ENCODE measurements at regions not wholly inside any gene's neighbourhood (a gene's known extent, or its start where the extent isn't known, plus 50 kb on each side); places are given as distances from the start of the nearest gene placed in this dataset.

- intact Hi-C loops (cut with micrococcal nuclease): no loop called here
Observed at GRCh38 chr6:68476611-68477010, 158.5 kb upstream of the ADGRB3 start.

GRCh38 chr6:68473433-68474210 lies 161.5 kb upstream of the ADGRB3 start:
- DNase-seq: peak; percentile 7

More at GRCh38 chr6:68476611-68477010, 158.5 kb upstream of the ADGRB3 start:
- no peaks in the 10 kb centered on the region for H3K27me3 ChIP-seq (ENCODE audit: low read length)
- no peak overlapping the region for H3K4me3 ChIP-seq (ENCODE audit: low read length)
- H2AFZ ChIP-seq (ENCODE audit: low read length): no peak overlapping the region
- no peak overlapping the region for H3K27ac ChIP-seq (ENCODE audit: low read length)
- no peak overlapping the region for H3K4me2 ChIP-seq (ENCODE audit: low read length)
- no peak for ATAC-seq
- ChIA-PET CTCF (no interaction called here), POLR2A (ENCODE audit: unreplicated experiment) (no interaction called here)
- no peaks in the 10 kb centered on the region for H3K9me3 ChIP-seq (ENCODE audit: low read length)
- no peak for DNase-seq
- H4K20me1 ChIP-seq (ENCODE audit: low read length): no peaks in the 10 kb centered on the region
- no peaks in the 10 kb centered on the region for H3K9me2 ChIP-seq (replicated peaks; ENCODE audit: low read length)
- no TSS peak for BruUV-seq (replicated peaks)
- H3K4me1 ChIP-seq (ENCODE audit: insufficient read depth, low read length): no peaks in the 10 kb centered on the region
- H3K36me3 ChIP-seq (ENCODE audit: low read depth, low read length): no peaks in the 10 kb centered on the region
- no peaks in the 10 kb centered on the region for H3F3A ChIP-seq (ENCODE audit: low read length, unreplicated experiment)
- H3K79me2 ChIP-seq (ENCODE audit: low read length): no peaks in the 10 kb centered on the region
- TF ChIP-seq CTCF (conservative IDR thresholded peaks at IDR 0.05; ENCODE audit: low read depth, low read length): no peak
- TF ChIP-seq EZH2phosphoT487 (IDR thresholded peaks at IDR 0.05; ENCODE audit: borderline replicate concordance, low read length): no peak
- TF ChIP-seq EZH2 (IDR thresholded peaks at IDR 0.05; ENCODE audit: low read length, unreplicated experiment): no peak
- H3K9ac ChIP-seq (ENCODE audit: low read length): no peak overlapping the region

More at GRCh38 chr6:68473433-68474210, 161.5 kb upstream of the ADGRB3 start:
- Histone ChIP-seq H4K20me1 (ENCODE audit: low read length) (no peaks in the 10 kb centered on the region), H3K79me2 (ENCODE audit: low read length) (no peaks in the 10 kb centered on the region), H3K9me2 (replicated peaks; ENCODE audit: low read length) (no peaks in the 10 kb centered on the region), H3K4me2 (ENCODE audit: low read length) (no peak overlapping the region), H3K4me3 (ENCODE audit: low read length) (no peak overlapping the region), H3K9me3 (ENCODE audit: low read length) (no peaks in the 10 kb centered on the region), H2AFZ (ENCODE audit: low read length) (no peak overlapping the region), H3K27me3 (ENCODE audit: low read length) (no peaks in the 10 kb centered on the region), H3K4me1 (ENCODE audit: insufficient read depth, low read length) (no peaks in the 10 kb centered on the region), H3K27ac (ENCODE audit: low read length) (no peak overlapping the region), H3F3A (ENCODE audit: low read length, unreplicated experiment) (no peaks in the 10 kb centered on the region), H3K36me3 (ENCODE audit: low read depth, low read length) (no peaks in the 10 kb centered on the region), H3K9ac (ENCODE audit: low read length) (no peak overlapping the region)
- ChIA-PET POLR2A (ENCODE audit: unreplicated experiment) (no interaction called here), CTCF (no interaction called here)
- intact Hi-C loops (cut with micrococcal nuclease): no loop called here
- no peak for ATAC-seq
- no TSS peak for BruUV-seq (replicated peaks)
- TF ChIP-seq EZH2 (IDR thresholded peaks at IDR 0.05; ENCODE audit: low read length, unreplicated experiment) (no peak), CTCF (conservative IDR thresholded peaks at IDR 0.05; ENCODE audit: low read depth, low read length) (no peak), EZH2phosphoT487 (IDR thresholded peaks at IDR 0.05; ENCODE audit: borderline replicate concordance, low read length) (no peak)
